ENCODE measurements at regions not wholly inside any gene's neighbourhood (a gene's known extent, or its start where the extent isn't known, plus 50 kb on each side); places are given as distances from the start of the nearest gene placed in this dataset.

DNA sequence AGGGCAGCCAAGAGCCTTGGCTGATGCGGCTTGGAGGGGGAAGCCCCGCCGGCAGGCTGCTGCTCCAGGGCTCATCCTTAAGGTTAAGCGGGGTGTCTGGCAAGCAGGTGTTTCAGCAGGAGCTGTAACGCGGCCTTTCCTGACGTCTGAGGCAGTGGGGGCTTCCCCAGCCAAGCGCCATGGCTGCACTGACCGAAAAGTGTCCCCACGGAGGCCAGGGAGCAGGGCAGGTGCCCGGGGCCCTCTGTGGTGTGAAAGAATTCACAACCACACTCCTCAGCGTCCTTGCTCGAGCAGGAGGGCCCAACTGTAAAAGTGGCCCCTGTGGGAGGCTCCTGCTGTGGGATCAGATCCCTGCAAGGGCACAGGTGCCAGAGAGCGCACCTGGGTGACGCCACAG lies 79.2 kb downstream of the DHCR7 start:
- TF ChIP-seq POLR2A (IDR thresholded peaks at IDR 0.05; ENCODE audit: extremely low read depth, insufficient read length), result no peak
- TF ChIP-seq CTCF (IDR thresholded peaks at IDR 0.05; ENCODE audit: low read depth, low read length), result no peak

Measured in NB4 (cell line).